Lower lobe of right lung (tissue), 2 donors: ENCODE measurements at regions not wholly inside any gene's neighbourhood (a gene's known extent, or its start where the extent isn't known, plus 50 kb on each side); places are given as distances from the start of the nearest gene placed in this dataset.

Experiments used
- ATAC-seq, 2 donors: fragments of 200-7000 bp; cut with Tn5 transposase; one replicate each; pipeline ENCODE4 v1.9.1; 2020 to 2022; ENCODE audit warnings: mild to moderate bottlenecking in 2 of 2, moderate library complexity in 2 of 2
- DNase-seq: peaks from one replicate; pipeline ENCODE4 v3.0.0-alpha.2; 2020
- H3K27ac ChIP-seq: fragments of 200-600 bp; one replicate; pipeline ENCODE4 v1.8.0; 2022
- H3K27me3 ChIP-seq: fragments of 200-600 bp; one replicate; pipeline ENCODE4 v1.8.0; 2022; ENCODE audit warnings: low read depth
- H3K36me3 ChIP-seq: fragments of 200-600 bp; one replicate; pipeline ENCODE4 v1.8.0; 2022; ENCODE audit warnings: mild to moderate bottlenecking
- H3K4me1 ChIP-seq: fragments of 200-600 bp; one replicate; pipeline ENCODE4 v1.8.0; 2022
- H3K4me3 ChIP-seq: fragments of 200-600 bp; one replicate; pipeline ENCODE4 v1.8.0; 2022; ENCODE audit warnings: mild to moderate bottlenecking
- H3K9me3 ChIP-seq: fragments of 200-600 bp; one replicate; pipeline ENCODE4 v1.8.0; 2022
- CTCF ChIP-seq: fragments of 200-600 bp; IDR thresholded peaks from one replicate; pipeline ENCODE4 v1.8.0; 2022; ENCODE audit warnings: antibody characterized with exemption, mild to moderate bottlenecking
- intact Hi-C: fragments of 100-400 bp; cut with DNase I; formaldehyde crosslinking; loops from one replicate; pipeline ENCODE4 v1.11.0; 2022
- donor health status: DM: no; HTN: yes; CAD: no; lungs with severe emphysema.

GRCh38 chr14:104473244-104473565 lies 106.4 kb upstream of the C14orf180 start:
- intact Hi-C loops = no loop called here
- no peak overlapping the region for H3K4me3 ChIP-seq
- TF ChIP-seq CTCF = no peak
- H3K9me3 ChIP-seq = no peaks in the 10 kb centered on the region
- ATAC-seq = no peak
- no peaks in the 10 kb centered on the region for H3K4me1 ChIP-seq
- H3K27ac ChIP-seq = no peak overlapping the region
- peaks cover 17% of the 10 kb centered on the region for H3K27me3 ChIP-seq
- DNase-seq = no peak
- no peaks in the 10 kb centered on the region for H3K36me3 ChIP-seq

- no peaks in the 10 kb centered on the region for H3K36me3 ChIP-seq
- peaks cover 17% of the 10 kb centered on the region for H3K27me3 ChIP-seq
- DNase-seq (no peak), ATAC-seq (no peak)
- intact Hi-C loops = no loop called here
- no peaks in the 10 kb centered on the region for H3K9me3 ChIP-seq
- H3K4me1 ChIP-seq = no peaks in the 10 kb centered on the region
- no peak overlapping the region for H3K27ac ChIP-seq
- TF ChIP-seq CTCF = no peak
- H3K4me3 ChIP-seq = no peak overlapping the region
Measured at GRCh38 chr14:104473649-104474494, 105.7 kb upstream of the C14orf180 start.

GRCh38 chr14:104474495-104475213 lies 104.9 kb upstream of the C14orf180 start:
- intact Hi-C loops = no loop called here
- H3K4me1 ChIP-seq = no peaks in the 10 kb centered on the region
- peaks cover 17% of the 10 kb centered on the region for H3K27me3 ChIP-seq
- no peak for DNase-seq
- TF ChIP-seq CTCF = no peak
- H3K27ac ChIP-seq = no peak overlapping the region
- no peak overlapping the region for H3K4me3 ChIP-seq
- no peaks in the 10 kb centered on the region for H3K9me3 ChIP-seq
- H3K36me3 ChIP-seq = no peaks in the 10 kb centered on the region
- ATAC-seq = no peak

GRCh38 chr14:104475256-104475655 lies 104.3 kb upstream of the C14orf180 start:
- no peak for DNase-seq
- H3K27ac ChIP-seq = no peak overlapping the region
- no peaks in the 10 kb centered on the region for H3K36me3 ChIP-seq
- H3K4me1 ChIP-seq = no peaks in the 10 kb centered on the region
- no peak for ATAC-seq
- no peak overlapping the region for H3K4me3 ChIP-seq
- intact Hi-C loops = no loop called here
- TF ChIP-seq CTCF = no peak
- H3K9me3 ChIP-seq = no peaks in the 10 kb centered on the region
- peaks cover 17% of the 10 kb centered on the region for H3K27me3 ChIP-seq

- no peak for ATAC-seq
- no peak overlapping the region for H3K27ac ChIP-seq
- no peak for DNase-seq
- no peaks in the 10 kb centered on the region for H3K4me1 ChIP-seq
- TF ChIP-seq CTCF = no peak
- intact Hi-C loops = no loop called here
- H3K27me3 ChIP-seq = peaks cover 17% of the 10 kb centered on the region
- no peaks in the 10 kb centered on the region for H3K9me3 ChIP-seq
- H3K36me3 ChIP-seq = no peaks in the 10 kb centered on the region
- no peak overlapping the region for H3K4me3 ChIP-seq
Measured at GRCh38 chr14:104475802-104476201, 103.8 kb upstream of the C14orf180 start.
